ENCODE measurements at regions not wholly inside any gene's neighbourhood (a gene's known extent, or its start where the extent isn't known, plus 50 kb on each side); places are given as distances from the start of the nearest gene placed in this dataset.

- TF ChIP-seq CTCF (IDR thresholded peaks at IDR 0.05; ENCODE audit: insufficient read depth, low read length, poor library complexity, severe bottlenecking): no peak
- Histone ChIP-seq H3K27me3 (ENCODE audit: control insufficient read depth, insufficient read depth, low read length) (peaks cover 4% of the 10 kb centered on the region), H3K36me3 (ENCODE audit: control insufficient read depth, insufficient read depth, low read length) (no peaks in the 10 kb centered on the region), H3K4me3 (ENCODE audit: low read depth, low read length) (no peak overlapping the region)
- peak; percentile 54 for DNase-seq (ENCODE audit: low read depth)
Observed at GRCh38 chr10:121078672-121079102, 227.5 kb downstream of the WDR11 start.

GRCh38 chr10:121079226-121079625, 228.1 kb downstream of the WDR11 start:
- H3K36me3 ChIP-seq (ENCODE audit: control insufficient read depth, insufficient read depth, low read length): no peaks in the 10 kb centered on the region
- DNase-seq (ENCODE audit: low read depth): no peak
- no peak overlapping the region for H3K4me3 ChIP-seq (ENCODE audit: low read depth, low read length)
- H3K27me3 ChIP-seq (ENCODE audit: control insufficient read depth, insufficient read depth, low read length): peaks cover 7% of the 10 kb centered on the region
- no peak for TF ChIP-seq CTCF (IDR thresholded peaks at IDR 0.05; ENCODE audit: insufficient read depth, low read length, poor library complexity, severe bottlenecking)

- H3K27me3 ChIP-seq (ENCODE audit: control insufficient read depth, insufficient read depth, low read length): peaks cover 12% of the 10 kb centered on the region
Observed at GRCh38 chr10:121080281-121080891, 229.2 kb downstream of the WDR11 start.

GRCh38 chr10:121081306-121081705, 230.1 kb downstream of the WDR11 start:
- Histone ChIP-seq H3K4me3 (ENCODE audit: low read depth, low read length) (no peak overlapping the region), H3K27me3 (ENCODE audit: control insufficient read depth, insufficient read depth, low read length) (peaks cover 16% of the 10 kb centered on the region), H3K36me3 (ENCODE audit: control insufficient read depth, insufficient read depth, low read length) (no peaks in the 10 kb centered on the region)
- DNase-seq (ENCODE audit: low read depth): no peak
- TF ChIP-seq CTCF (IDR thresholded peaks at IDR 0.05; ENCODE audit: insufficient read depth, low read length, poor library complexity, severe bottlenecking): no peak

More at GRCh38 chr10:121080281-121080891, 229.2 kb downstream of the WDR11 start:
- Histone ChIP-seq H3K4me3 (ENCODE audit: low read depth, low read length) (no peak overlapping the region), H3K36me3 (ENCODE audit: control insufficient read depth, insufficient read depth, low read length) (no peaks in the 10 kb centered on the region)
- no peak for TF ChIP-seq CTCF (IDR thresholded peaks at IDR 0.05; ENCODE audit: insufficient read depth, low read length, poor library complexity, severe bottlenecking)
- no peak for DNase-seq (ENCODE audit: low read depth)

GRCh38 chr10:121082984-121083383, 231.8 kb downstream of the WDR11 start:
- peaks cover 16% of the 10 kb centered on the region for H3K27me3 ChIP-seq (ENCODE audit: control insufficient read depth, insufficient read depth, low read length)
- TF ChIP-seq CTCF (IDR thresholded peaks at IDR 0.05; ENCODE audit: insufficient read depth, low read length, poor library complexity, severe bottlenecking): no peak

More at GRCh38 chr10:121082984-121083383, 231.8 kb downstream of the WDR11 start:
- no peak for DNase-seq (ENCODE audit: low read depth)
- Histone ChIP-seq H3K4me3 (ENCODE audit: low read depth, low read length) (no peak overlapping the region), H3K36me3 (ENCODE audit: control insufficient read depth, insufficient read depth, low read length) (no peaks in the 10 kb centered on the region)

Data from kidney epithelial cell (primary cell).